ENCODE measurements at regions not wholly inside any gene's neighbourhood (a gene's known extent, or its start where the extent isn't known, plus 50 kb on each side); places are given as distances from the start of the nearest gene placed in this dataset.

- TF ChIP-seq TBP (IDR thresholded peaks at IDR 0.05; ENCODE audit: low read depth, low read length) (no peak), JUND (IDR thresholded peaks at IDR 0.05; ENCODE audit: low read length) (no peak), MAFK (IDR thresholded peaks at IDR 0.05; ENCODE audit: low read depth, low read length) (no peak), EGR1 (IDR thresholded peaks at IDR 0.05; ENCODE audit: borderline replicate concordance, low read depth, low read length) (no peak), POLR2AphosphoS5 (IDR thresholded peaks at IDR 0.05; ENCODE audit: low read depth, low read length) (no peak), SIX5 (IDR thresholded peaks at IDR 0.05; ENCODE audit: low read depth, low read length) (no peak)
These were observed 554.8 kb upstream of the HTR2C start for GRCh38 chrX:114028907-114029662.
